Heart right ventricle (tissue), 16 donors: ENCODE measurements at regions not wholly inside any gene's neighbourhood (a gene's known extent, or its start where the extent isn't known, plus 50 kb on each side); places are given as distances from the start of the nearest gene placed in this dataset.

Source experiments
- ATAC-seq, 8 donors: fragments of 200-7000 bp; cut with Tn5 transposase; one replicate each; pipeline ENCODE4 v1.9.1; 2020; ENCODE audit warnings: mild to moderate bottlenecking in 8 of 8, moderate library complexity in 8 of 8, moderate number of reproducible peaks in 1 of 8
- DNase-seq, 2 donors: peaks; one replicate each; pipeline ENCODE4 v3.0.0-alpha.2; 2020
- H3K27ac ChIP-seq, 10 donors: fragments of 200-600 bp; sonication (generic) in 2 of 10; one replicate each; pipeline versions ENCODE4 v1.5.0 to v1.8.0; 2020 to 2022; ENCODE audit warnings: mild to moderate bottlenecking in 3 of 10
- H3K27me3 ChIP-seq, 7 donors: fragments of 200-600 bp; one replicate each; pipeline ENCODE4 v1.8.0; 2021 to 2022; ENCODE audit warnings: mild to moderate bottlenecking in 2 of 7
- H3K36me3 ChIP-seq, 9 donors: fragments of 200-600 bp; sonication (generic) in 1 of 9; one replicate each; pipeline versions ENCODE4 v1.5.0 to v1.8.0; 2020 to 2022; ENCODE audit warnings: mild to moderate bottlenecking in 2 of 9
- H3K4me1 ChIP-seq, 9 donors: fragments of 200-600 bp; sonication (generic) in 1 of 9; one replicate each; pipeline versions ENCODE4 v1.5.0 to v1.8.0; 2020 to 2022; ENCODE audit warnings: mild to moderate bottlenecking in 4 of 9
- H3K4me3 ChIP-seq, 10 donors: fragments of 200-600 bp; sonication (generic) in 2 of 10; one replicate each; pipeline versions ENCODE4 v1.5.0 to v1.8.0; 2020 to 2022; ENCODE audit warnings: mild to moderate bottlenecking in 7 of 10, moderate library complexity in 2 of 10
- H3K9me3 ChIP-seq, 11 donors: fragments of 200-600 bp in 10 of 11; sonication (generic) in 2 of 11; one replicate each; pipeline versions ENCODE4 v1.5.0 to v1.8.0; 2013 to 2022; ENCODE audit warnings: mild to moderate bottlenecking in 2 of 11, control low read depth in 1 of 11, moderate library complexity in 1 of 11
- CTCF ChIP-seq, 9 donors: fragments of 200-600 bp; sonication (generic) in 2 of 9; IDR thresholded peaks; one replicate each; pipeline versions ENCODE4 v1.5.0 to v1.8.0; 2021 to 2022; ENCODE audit warnings: antibody characterized with exemption in 9 of 9, mild to moderate bottlenecking in 5 of 9, moderate library complexity in 1 of 9
- WGBS, 2 donors: extraction: QIAGEN DNeasy Blood & Tissue Kit; methylation state at CpG; one replicate each; pipeline ENCODE4 v1.1.7; 2013; ENCODE audit warnings: inconsistent platforms in 1 of 2; 5-methylcytosine and 5-hydroxymethylcytosine counted together
- intact Hi-C, 10 donors: fragments of 100-400 bp; cut with DNase I; formaldehyde crosslinking; loops; one replicate each; pipeline versions ENCODE4 v1.11.1 to v1.14.2; 2022
- donor health status: Arrhythmogenic right ventricular cardiomyopathy.
- donor health status: ischemic (EF 13 %, LVEDD 7.1; RV severe dilation, severe dysfunction).
- donor health status: healthy with polysubstance abuse.
- donor health status: DM: no; HTN: yes; CAD: no.
- donor health status: DM: no; HTN: no; CAD: no.
- donor health status: ischemic (EF 25% LVEDD 6.9; RV normal size, moderate dysfunction).
- donor health status: ischemic (EF 25% LVEDD 5.7; RV mildly dilated, moderate dysfunction).
- donor health status: healthy.
- donor health status: DM: yes; HTN: yes; CAD: no.
- donor health status: Ischemic cardiomyopathy.
- donor health status: ischemic (EF 35%, LVEDD 5.7; RV mildly dilated, moderate dysfunction).
- donor health status: nonischemic (EF 11% LVEDD 7.7; RV severe dilation, severe dysfunction).
- donor health status: DM: yes; HTN: yes; CAD: no.
- donor health status: PGD.
- donor health status: ischemic (EF 29% LVEDD 5.4; RV normal size, mild dysfunction).
- donor health status: nonischemic (EF 23%, LVEDD 6.1; RV moderate dilation, normal function).

GRCh38 chr10:64090865-64091264 lies 569.7 kb downstream of the REEP3 start:
- TF ChIP-seq CTCF (IDR thresholded peaks at IDR 0.05): no peak
- H3K36me3 ChIP-seq: no peaks in the 10 kb centered on the region
- H3K27ac ChIP-seq: no peak overlapping the region
- intact Hi-C loops: no loop called here
- no peak overlapping the region for H3K4me3 ChIP-seq
- H3K4me1 ChIP-seq: no peaks in the 10 kb centered on the region
- DNase-seq (no peak), ATAC-seq (no peak)
- H3K9me3 ChIP-seq: no peaks in the 10 kb centered on the region
- no peaks in the 10 kb centered on the region for H3K27me3 ChIP-seq
- WGBS, 2 donors: 83 to 89% methylated on average over 3 of the region's 3 CpGs

GRCh38 chr10:64091897-64092296 lies 570.7 kb downstream of the REEP3 start:
- no peak for DNase-seq
- WGBS, 2 donors: 53 to 56% methylated on average over 4 of the region's 4 CpGs
- peak in 7 of 9 donors; percentile 6 to 36 (median 28) for TF ChIP-seq CTCF (IDR thresholded peaks at IDR 0.05)
- intact Hi-C loops: no loop called here
- Histone ChIP-seq H3K27me3 (no peaks in the 10 kb centered on the region), H3K4me1 (no peaks in the 10 kb centered on the region), H3K4me3 (no peak overlapping the region), H3K27ac (no peak overlapping the region), H3K36me3 (no peaks in the 10 kb centered on the region), H3K9me3 (no peaks in the 10 kb centered on the region)
- no peak for ATAC-seq

- intact Hi-C loops: no loop called here
- no peak overlapping the region for H3K4me3 ChIP-seq
Observed at GRCh38 chr10:64093304-64093703, 572.1 kb downstream of the REEP3 start.

GRCh38 chr10:64093946-64094535 lies 572.8 kb downstream of the REEP3 start:
- no peaks in the 10 kb centered on the region for H3K36me3 ChIP-seq
- ATAC-seq (no peak), DNase-seq (no peak)
- no peak overlapping the region for H3K27ac ChIP-seq
- no peak overlapping the region for H3K4me3 ChIP-seq
- no peaks in the 10 kb centered on the region for H3K9me3 ChIP-seq
- H3K4me1 ChIP-seq: no peaks in the 10 kb centered on the region
- 86 to 96% methylated on average over 3 of the region's 3 CpGs for WGBS, 2 donors
- intact Hi-C loops: no loop called here
- no peak for TF ChIP-seq CTCF (IDR thresholded peaks at IDR 0.05)
- no peaks in the 10 kb centered on the region for H3K27me3 ChIP-seq

More at GRCh38 chr10:64093304-64093703, 572.1 kb downstream of the REEP3 start:
- ATAC-seq: no peak
- Histone ChIP-seq H3K9me3 (no peaks in the 10 kb centered on the region), H3K36me3 (no peaks in the 10 kb centered on the region), H3K27ac (no peak overlapping the region), H3K27me3 (no peaks in the 10 kb centered on the region), H3K4me1 (no peaks in the 10 kb centered on the region)
- 58 to 66% methylated on average over 3 of the region's 3 CpGs for WGBS, 2 donors
- no peak for DNase-seq
- TF ChIP-seq CTCF (IDR thresholded peaks at IDR 0.05): no peak
